GM18909 (cell line): ENCODE measurements at regions not wholly inside any gene's neighbourhood (a gene's known extent, or its start where the extent isn't known, plus 50 kb on each side); places are given as distances from the start of the nearest gene placed in this dataset.
A peak's percentile ranks its signal among the peaks of the same experiment; 100 is the strongest.

Experiments
- ATAC-seq: cut with Tn5 transposase; IDR thresholded peaks from one replicate; pipeline ENCODE4 v1.9.1; 2021; ENCODE audit warnings: mild to moderate bottlenecking; ENCODE audit not compliant: unreplicated experiment, poor library complexity

DNA sequence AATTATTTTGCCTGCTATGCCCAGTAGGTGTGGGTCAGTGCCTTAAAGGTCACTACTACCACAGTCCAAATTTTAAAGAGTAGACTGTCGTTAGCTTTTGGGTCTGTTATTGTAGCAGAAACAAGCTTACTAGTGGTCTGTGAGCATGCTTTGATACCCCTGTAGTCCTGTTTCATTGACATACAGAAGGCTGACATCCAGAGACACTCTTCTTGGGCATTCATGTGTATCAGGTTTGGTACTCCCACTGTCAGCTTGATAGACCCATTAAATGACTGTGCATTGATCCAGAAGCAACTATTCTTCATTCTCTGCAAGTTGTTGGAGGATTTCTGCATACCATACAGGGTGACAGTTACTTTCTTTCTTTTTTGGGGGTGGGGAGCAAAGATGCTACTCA lies 884.4 kb upstream of the CELF2 start:
- ATAC-seq, result no peak

DNA sequence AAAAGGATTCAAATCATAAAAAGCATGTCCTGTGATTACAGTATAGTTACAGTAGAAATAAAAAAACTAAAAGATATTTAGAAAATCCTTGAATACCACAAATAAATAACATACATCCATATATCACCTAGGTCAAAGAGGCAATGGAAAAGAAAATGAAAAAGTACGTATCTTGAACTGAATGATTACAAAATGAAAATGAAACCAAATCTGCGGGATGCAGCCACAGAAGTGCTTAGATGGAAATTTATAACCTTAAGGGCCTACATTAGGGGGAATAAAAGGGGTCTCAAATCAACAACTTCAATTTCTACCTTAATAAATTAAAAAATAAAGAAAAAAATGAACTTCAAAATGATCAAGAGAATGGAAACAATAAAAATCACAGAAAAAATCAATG lies 879.0 kb upstream of the CELF2 start:
- no peak for ATAC-seq

DNA sequence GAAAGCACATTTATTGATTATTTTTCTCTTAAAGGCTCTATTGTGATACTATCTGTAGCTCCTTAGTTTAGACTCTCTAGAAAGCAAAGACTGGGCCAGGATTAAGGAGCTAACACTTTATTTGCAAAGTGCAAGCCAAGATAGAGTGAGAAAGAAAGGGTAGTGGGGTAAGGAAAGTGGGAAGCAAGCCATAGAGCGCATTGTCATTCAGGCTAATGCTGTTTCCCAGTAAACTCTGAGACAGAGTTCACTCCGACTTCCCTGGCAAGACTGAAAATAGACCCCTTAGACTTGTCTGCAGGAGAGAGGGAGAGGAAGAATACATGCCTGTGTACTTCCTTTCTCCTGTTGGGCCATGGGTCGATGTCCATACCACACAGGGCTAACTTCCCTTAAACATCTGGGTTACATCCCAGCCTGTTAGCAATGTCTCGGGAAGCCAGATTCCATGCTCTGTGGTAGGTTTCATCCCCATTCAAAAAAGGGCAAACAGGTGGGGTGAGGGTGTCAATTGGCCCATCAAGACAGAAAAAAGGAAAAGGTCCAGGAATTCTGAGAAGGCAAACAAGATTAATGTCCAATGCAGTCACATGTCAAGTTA lies 875.8 kb upstream of the CELF2 start:
- no peak for ATAC-seq

DNA sequence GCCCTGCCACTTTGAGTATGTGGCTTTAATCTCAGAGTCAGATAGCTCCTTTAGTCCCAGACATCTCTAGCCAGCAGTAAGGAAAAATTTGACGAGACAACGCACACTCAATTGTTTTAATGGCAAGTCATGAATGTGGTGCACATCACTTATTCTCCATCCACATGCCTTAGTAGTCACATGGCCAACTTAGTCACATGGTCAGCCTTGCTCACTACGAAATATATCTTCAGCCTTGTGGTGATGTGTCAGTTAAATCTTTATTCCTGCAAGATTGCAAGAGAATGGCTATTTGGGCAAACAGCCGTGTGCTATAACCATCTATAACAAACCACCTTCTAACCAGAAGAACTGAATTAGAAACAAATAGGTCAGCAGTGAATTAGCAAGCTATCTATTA lies 871.1 kb upstream of the CELF2 start:
- ATAC-seq, result no peak

DNA sequence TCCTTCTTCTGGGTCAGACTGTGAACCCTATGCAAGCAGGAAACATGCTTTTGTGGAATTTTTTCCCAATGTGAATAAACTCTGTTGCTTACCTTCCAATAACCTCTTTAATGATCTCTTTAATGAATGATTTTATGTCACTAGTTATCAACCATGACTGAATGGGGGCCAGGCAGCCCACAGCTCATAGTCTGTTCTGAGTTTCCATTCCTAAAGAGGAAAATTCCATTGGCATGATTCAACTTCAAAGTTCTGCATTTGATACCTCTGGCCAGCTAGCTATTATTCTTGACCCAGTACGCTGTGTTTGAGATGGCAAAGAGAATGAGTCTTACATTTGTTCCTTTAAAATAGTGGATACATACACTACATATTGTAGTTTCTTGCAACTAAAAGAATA lies 867.8 kb upstream of the CELF2 start:
- no peak for ATAC-seq

DNA sequence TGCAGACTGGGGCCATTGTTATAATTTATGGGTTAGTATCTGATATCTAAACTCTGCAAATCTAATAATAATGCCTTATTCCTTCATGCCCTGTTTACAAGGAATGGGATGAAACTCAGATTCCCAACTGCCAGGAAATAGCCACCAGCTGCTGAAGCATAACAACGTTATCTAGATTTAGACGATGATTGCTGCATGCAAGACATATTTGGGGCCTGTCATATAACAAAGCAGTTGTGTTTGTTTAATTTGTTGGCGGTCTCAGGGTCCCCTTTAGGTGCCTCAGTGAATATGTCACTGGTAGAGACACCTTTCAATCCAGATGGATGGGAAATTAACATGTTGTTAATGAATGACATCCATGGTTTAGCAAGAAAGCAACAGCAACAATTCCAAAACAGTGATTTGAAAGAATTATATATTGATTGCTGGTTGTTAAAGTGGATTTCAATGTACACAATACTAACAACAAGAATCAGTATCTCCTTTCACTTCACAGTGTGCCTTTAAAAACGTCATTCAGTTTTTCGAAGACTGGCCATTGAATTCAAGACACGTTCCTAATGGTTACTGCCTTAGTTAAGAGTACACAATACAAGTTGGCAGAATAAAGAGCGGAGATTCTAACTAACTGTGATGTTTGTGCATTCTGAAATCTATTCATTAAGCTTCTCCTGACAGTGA lies 860.6 kb upstream of the CELF2 start:
- ATAC-seq, result no peak

DNA sequence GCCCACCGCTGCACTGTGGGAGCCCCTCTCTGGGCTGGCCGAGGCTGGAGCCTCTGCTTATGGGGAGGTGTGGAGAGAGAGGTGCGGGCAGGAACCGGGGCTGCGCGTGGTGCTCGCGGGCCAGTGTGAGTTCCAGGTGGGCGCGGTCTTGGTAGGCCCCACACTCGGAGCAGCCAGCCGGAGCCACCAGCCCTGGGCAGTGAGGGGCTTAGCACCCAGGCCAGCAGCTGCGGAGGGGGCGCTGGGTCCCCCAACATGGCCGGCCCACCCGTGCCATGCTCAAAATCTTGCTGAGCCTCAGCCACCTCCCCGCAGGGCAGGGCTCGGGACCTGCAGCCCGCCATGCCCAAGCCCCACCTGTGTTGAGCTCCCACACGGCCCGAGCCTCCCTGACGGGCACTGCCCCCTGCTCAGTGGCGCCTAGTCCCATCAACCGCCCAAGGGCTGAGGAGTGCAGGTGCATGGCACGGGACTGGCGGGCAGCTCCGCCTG lies 856.8 kb upstream of the CELF2 start:
- no peak for ATAC-seq

DNA sequence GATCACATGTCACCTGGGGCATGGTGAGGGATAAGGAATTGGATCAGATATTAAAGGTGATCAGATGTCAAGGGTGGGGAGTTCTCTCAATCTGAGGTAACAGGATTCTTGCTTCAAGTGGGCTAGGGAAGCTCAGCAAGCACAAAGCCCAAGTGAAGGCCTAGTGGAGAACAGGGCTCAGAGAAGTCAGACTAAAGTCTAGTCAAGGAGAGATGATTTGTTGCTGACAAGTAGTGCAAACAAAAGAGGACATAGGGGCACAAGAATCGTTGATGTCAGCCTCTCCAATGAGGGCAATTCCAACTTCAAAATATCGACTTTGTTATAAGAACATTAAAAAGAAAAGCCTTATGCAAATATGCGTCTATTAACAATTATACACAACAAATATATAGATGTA lies 852.8 kb upstream of the CELF2 start:
- no peak for ATAC-seq

DNA sequence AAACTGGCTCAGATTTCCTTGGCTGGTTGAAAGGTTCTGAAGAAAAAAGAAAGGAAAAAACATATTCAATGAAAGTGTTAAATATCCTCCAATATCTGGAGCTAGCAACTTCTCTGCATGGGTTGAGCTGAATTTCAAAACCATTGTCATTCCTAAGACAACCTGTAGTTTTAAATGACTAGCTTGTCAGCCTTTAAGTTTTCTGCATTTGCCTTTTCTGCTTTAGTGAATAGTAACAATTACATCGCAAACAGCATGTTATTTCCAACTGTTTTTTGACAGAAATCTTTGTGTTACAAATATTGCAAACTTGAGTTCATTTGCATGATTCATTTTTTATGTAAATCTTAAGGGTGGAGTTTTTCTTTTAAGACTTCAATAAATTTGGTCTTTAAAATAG lies 852.3 kb upstream of the CELF2 start:
- ATAC-seq, result no peak

DNA sequence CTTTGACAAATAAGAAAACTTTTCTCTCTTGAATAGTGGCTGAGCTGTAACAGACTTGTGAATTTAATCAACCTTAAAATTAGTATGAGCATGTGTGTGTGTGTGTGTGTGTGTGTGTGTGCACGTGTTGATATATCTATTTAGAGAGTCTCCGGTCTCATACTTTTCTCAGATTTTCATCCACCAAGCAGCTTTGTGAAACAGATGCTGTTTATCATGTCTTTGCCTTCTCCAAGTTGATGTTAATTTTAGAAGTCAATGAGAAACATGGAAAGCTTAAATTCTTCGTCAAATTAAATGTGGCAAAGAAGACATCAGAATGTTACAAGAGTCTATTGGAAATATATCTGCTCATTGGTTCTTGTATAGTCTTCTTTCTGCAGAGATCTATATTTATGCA lies 839.2 kb upstream of the CELF2 start:
- ATAC-seq, result no peak

DNA sequence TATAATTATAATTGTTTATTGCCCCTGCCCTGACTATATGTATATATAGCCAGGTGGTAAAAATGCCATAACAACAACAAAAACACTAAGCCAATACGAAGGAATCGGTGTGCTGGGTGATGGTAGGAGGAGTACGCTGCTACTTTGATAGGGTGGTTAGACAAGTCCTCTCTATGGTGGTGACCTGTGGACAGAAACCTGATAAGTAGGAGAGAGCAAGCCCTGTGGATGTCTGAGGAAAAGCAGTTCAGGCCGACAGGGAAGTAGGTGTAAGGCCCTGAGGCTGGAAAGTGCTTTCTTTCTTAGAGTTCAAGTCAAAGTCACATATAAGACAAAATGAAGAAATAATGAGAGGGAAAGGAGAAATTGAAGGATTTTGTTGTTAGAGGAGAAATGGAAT lies 823.8 kb upstream of the CELF2 start:
- no peak for ATAC-seq

DNA sequence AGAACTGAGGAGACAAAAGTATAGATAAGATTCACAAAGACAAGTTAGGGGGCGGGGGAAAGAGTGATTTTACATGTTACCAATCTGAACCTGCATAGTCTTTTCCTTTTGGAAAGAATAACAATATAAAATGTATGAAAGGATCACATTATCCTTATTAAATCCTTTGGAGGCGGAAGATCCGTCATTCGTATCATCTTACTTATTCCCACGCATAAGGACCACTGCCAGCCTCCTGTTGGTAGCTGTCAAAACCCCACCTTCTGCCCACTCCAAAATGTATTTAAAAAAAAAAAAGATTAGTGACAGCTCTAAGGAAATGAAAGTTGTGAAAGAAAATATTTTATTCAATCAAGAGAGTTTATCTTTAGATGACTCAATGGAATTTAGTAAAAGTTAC lies 821.0 kb upstream of the CELF2 start:
- no peak for ATAC-seq

DNA sequence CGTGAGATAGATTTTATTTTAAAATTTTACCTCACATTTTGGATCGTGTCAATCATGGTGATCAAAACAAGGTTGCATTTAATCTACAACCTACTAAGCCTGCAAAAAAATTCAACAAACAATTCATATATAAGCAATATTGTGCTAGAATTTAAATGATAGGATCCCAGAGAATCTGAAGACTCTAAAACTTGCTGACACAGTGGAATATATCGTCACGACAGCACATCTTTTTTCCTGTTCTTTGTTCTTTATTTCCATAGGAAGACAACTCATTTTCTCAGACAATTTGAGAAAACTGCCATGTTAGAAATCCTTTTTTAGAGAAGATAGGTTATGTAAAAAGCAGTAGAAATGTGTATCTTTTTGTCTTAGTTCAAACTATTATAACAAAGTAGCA lies 820.2 kb upstream of the CELF2 start:
- ATAC-seq, result no peak

DNA sequence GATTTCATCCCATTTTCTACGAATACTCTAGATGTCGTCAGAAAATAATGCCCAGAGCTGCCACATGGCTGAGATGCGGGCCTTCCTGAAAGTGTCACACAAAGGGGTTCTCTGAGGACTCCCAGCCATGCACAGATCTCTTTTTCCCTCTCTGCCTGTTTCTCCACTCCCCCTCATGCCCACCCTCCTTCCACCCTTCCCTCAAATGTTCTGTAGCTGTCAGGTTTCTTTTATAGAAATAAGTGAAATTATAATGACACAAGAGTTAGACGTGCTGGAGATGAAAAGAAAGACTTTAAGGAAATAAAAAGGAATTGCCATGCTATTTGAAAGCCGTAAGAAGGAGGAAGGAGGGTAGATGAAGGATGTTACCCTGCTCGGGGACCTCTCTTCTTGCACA lies 819.3 kb upstream of the CELF2 start:
- no peak for ATAC-seq

DNA sequence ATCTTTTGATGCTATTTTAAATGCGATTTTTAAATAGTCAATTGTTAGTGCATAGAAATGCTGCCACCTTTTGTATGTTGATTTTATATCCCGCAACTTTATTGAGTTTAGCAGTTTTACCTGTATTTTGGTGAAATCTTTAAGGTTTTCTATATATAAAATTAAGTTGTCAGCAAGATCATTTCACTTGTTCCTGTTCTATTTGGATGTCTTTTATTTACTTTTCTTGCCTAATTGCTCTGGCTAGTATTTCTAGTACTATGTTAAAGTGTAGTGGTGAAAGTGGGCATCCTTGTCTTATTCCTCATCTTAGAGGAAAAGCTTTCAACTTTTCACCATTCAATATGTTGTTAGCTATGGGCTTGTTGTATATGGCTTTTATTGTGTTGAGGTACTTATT lies 813.3 kb upstream of the CELF2 start:
- no peak for ATAC-seq

DNA sequence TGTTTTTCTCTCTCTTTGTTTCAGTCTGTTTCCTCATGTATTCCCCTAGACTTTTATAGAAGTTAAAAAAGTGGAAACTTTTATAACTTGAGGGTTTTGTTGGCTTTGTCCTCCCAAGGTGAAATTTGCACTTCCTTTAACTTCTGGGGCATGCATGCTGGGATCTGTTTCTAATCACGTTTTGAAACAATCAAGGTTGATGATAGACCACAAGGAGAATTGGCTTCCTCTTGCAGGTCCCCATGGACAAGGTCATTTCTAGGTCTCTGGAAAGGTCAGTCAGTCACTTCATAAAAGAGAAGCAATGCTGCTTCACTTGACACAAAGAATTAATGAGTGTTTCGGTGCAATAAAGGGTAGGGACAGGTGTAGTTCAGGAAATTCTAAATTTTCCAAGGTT lies 811.8 kb upstream of the CELF2 start:
- no peak for ATAC-seq

DNA sequence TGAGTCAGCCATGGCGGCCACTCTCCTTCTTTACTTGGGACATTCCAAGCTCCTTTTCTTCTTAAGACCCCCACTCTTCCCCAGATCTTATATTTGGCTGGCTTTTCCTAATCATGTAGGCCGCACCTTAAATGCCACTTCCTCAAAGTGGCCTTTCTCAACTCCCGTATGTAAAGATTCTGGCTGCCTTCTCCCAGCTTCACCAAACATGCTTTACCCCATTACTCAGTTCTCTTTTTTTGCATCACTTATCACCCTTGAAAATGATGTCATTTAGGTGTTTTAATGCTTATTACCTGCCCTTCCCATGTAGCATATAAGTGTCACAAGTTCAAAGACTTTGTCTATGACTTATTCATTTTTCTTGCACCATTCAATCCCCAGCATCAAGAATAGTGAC lies 810.1 kb upstream of the CELF2 start:
- no peak for ATAC-seq

DNA sequence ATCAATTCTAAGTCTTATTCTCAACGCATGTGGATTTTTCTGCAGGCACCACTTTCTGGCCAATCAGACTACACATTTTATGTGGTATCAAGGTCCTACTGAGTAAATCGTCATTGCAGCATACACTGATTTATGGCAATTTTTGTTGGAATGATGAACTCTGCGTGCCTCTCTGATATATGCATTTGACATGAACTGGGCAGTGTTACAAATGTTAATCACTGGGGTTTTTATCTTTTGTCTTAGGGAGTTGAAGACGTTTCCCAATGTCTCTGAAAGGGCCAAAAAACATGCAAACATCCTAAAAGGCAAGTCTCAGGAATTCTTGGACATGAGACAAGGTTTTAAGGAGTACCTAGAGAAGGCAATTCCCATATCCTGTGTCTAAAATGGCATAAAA lies 809.5 kb upstream of the CELF2 start:
- no peak for ATAC-seq

DNA sequence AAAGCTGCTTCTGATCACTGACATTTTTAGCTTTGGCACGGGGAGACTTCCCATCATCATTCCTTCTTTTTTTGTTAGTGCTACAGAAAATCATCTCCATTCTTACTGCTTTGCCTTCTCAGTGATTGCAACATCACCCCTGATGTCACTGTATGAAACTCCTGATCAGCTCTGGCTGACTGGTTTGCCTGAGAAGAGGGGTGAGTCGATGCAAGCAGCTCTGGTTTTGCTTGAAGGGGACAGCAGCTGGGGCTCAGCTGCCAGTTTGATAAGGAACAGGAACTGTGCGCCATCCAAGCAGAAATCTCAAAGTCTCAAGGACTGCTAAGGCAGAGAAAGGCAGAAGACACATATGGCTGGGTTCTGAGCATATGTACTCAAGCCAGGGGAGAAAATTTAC lies 808.5 kb upstream of the CELF2 start:
- peak; percentile 58 for ATAC-seq

DNA sequence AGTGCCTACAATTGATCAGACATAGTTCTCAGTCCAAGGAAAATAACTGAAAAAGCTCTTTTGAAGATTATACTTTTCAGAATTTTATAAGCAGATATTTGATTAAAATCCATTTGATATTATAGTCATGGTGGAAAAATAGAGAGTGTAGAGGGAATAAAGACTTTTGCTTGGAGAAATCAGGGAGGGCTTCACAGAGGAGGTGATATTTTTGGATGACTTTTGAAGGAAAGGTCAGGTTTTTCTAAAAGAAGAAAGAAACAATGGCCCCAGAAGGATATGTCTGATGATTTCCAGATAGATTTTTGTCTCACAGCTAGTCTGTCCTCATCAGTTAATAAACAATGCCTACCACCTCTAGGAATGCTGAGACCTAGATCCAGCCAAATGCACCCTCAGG lies 806.3 kb upstream of the CELF2 start:
- no peak for ATAC-seq

DNA sequence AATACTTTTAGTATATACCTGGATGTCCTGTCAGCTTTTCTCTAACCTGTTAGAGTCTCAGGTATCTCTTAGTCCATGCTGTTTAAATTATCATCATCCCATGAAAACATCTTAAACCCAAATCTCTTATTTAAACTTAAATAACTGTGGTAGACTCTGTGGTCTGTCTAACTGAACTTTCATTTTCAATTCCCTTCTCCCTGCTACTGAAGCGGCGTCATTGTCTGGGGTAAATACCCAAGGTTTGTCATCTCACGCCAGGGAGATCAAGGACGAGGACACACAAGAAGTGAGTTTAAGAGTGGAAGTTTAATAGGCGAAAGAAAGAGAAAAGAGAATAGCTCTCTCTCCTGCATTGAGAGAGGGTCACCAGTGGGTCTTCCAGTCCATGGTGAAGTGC lies 804.4 kb upstream of the CELF2 start:
- peak; percentile 74 for ATAC-seq

DNA sequence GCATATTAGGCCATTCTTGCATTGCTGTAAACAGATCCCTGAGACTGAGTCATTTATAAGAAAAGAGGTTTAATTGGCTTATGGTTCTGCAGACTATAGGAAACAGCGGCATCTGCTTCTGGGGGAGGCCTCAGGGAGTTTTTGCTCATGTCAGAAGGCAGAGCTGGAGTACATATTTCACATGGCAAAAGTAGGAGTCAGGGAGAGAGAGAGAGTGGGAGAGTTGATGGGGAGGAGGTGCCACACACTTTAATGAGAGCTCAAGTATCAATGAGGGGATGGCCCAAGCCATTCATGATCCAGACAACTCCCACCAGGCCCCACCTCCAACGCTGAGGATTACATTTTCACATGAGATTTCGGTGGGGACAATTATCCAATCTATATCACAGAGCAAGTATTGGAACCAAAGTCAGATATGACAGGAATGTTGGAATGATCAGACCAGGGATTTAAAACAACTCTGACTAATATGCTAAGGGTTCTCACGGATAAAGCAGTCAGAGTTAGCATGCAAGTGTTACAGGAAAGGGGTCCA lies 795.3 kb upstream of the CELF2 start:
- ATAC-seq, result no peak
